ACC112 (cell line): ENCODE measurements at regions not wholly inside any gene's neighbourhood (a gene's known extent, or its start where the extent isn't known, plus 50 kb on each side); places are given as distances from the start of the nearest gene placed in this dataset.

Source experiments
- H2AFZ ChIP-seq: fragments of 200-600 bp; sonication (generic); one replicate; pipeline ENCODE4 v1.6.0; 2017; ENCODE audit warnings: antibody characterized with exemption, low read length; ENCODE audit not compliant: unreplicated experiment
- H3K27ac ChIP-seq: fragments of 200-600 bp; sonication (generic); 2 replicates; pipeline ENCODE4 v1.5.1; 2014; ENCODE audit warnings: low read depth, mild to moderate bottlenecking, antibody characterized with exemption, low read length, moderate library complexity
- H3K27me3 ChIP-seq: fragments of 200-600 bp; sonication (generic); 2 replicates; pipeline ENCODE4 v1.6.1; 2014; ENCODE audit warnings: mild to moderate bottlenecking, antibody characterized with exemption, low read length, moderate library complexity, mixed read lengths; ENCODE audit not compliant: insufficient read depth
- H3K36me3 ChIP-seq: fragments of 200-600 bp; sonication (generic); 2 replicates; pipeline ENCODE4 v1.6.1; 2016; ENCODE audit warnings: mild to moderate bottlenecking, antibody characterized with exemption, low read length, moderate library complexity, mixed read lengths; ENCODE audit not compliant: insufficient read depth
- H3K4me1 ChIP-seq: fragments of 200-600 bp; sonication (generic); one replicate; pipeline ENCODE4 v1.6.1; 2016; ENCODE audit warnings: low read length, mixed read lengths; ENCODE audit not compliant: insufficient read depth, unreplicated experiment, control insufficient read depth
- H3K4me3 ChIP-seq: fragments of 200-600 bp; sonication (generic); 2 replicates; pipeline ENCODE4 v1.5.1; 2014; ENCODE audit warnings: mild to moderate bottlenecking, low read depth, low read length
- H3K79me2 ChIP-seq: fragments of 200-600 bp; sonication (generic); one replicate; pipeline ENCODE4 v1.6.0; 2016; ENCODE audit warnings: low read length; ENCODE audit not compliant: control insufficient read depth, unreplicated experiment, insufficient read depth

DNA sequence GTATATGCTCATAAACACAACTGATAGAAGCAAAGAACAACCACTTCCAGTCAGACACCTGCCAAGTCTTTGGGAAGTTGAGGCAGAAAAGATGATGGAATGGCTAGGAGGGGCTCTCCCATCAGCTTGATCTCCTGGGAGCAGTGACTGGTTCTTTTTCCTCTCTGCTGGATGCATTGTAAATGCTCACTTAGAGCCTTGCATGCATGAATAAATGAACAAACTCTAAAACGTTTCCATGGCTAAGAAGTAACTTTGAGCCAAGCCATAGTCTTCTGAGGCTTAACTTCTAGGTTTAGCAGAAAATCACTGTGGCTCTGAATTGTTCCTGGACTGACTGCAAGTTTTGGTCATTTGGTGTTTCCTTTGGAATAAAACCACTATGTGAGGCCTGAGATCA, 166.4 kb upstream of the CITED2 start:
- no peak overlapping the region for H3K4me3 ChIP-seq
- no peaks in the 10 kb centered on the region for H3K36me3 ChIP-seq
- H3K4me1 ChIP-seq, result peaks cover 17% of the 10 kb centered on the region
- no peak overlapping the region for H2AFZ ChIP-seq
- H3K27me3 ChIP-seq, result no peaks in the 10 kb centered on the region
- peak overlapping the region; percentile 86 for H3K27ac ChIP-seq
- H3K79me2 ChIP-seq, result no peaks in the 10 kb centered on the region

DNA sequence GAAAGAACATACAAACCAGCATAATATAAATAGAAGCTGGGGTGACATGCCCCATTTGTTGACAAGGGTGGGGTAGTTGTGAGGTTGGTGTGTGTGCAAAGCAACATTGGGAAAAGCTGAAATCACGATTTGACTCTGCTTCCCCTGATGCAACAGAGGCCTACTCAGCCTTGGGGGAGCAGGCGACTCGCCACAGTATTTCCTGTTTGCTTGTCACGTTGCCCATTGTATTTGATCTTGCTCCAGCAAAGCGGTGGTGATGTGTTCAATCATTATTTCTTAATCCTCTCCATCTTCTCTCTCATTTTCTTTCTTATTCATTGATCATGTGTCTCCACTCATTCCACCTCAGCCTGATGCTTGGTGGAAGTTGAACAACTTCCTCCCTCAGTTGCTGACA, 165.8 kb upstream of the CITED2 start:
- Histone ChIP-seq H3K36me3 (no peaks in the 10 kb centered on the region), H3K4me3 (peak overlapping the region; percentile 36; the same call in 1 of the 2 replicates), H3K4me1 (peaks cover 17% of the 10 kb centered on the region), H3K27ac (peak overlapping the region; percentile 86), H3K79me2 (no peaks in the 10 kb centered on the region), H3K27me3 (no peaks in the 10 kb centered on the region), H2AFZ (peak overlapping the region; percentile 65)

DNA sequence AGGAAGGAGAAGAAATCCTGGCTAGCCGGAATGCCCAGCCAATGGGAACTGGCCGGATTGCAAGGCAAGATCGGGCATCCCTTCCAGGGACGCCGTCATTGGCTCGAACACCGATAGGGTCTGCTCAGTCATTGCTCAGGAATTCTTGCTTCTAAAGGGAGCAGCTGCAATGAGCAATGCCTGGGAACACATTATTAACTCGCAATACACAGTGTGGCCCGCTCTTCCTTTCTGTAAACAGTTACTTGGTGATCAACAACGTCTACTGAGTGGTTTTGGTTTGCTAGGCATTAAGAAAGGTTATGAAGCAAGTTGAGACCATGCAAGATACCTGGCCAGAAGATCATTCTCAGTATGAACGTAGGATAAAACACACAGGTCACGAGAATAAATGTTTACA, 165.4 kb upstream of the CITED2 start:
- H3K4me3 ChIP-seq, result peak overlapping the region; percentile 36; the same call in 1 of the 2 replicates
- no peaks in the 10 kb centered on the region for H3K27me3 ChIP-seq
- peak overlapping the region; percentile 86 for H3K27ac ChIP-seq
- H3K79me2 ChIP-seq, result no peaks in the 10 kb centered on the region
- H2AFZ ChIP-seq, result peak overlapping the region; percentile 65
- H3K4me1 ChIP-seq, result peaks cover 17% of the 10 kb centered on the region
- H3K36me3 ChIP-seq, result no peaks in the 10 kb centered on the region

DNA sequence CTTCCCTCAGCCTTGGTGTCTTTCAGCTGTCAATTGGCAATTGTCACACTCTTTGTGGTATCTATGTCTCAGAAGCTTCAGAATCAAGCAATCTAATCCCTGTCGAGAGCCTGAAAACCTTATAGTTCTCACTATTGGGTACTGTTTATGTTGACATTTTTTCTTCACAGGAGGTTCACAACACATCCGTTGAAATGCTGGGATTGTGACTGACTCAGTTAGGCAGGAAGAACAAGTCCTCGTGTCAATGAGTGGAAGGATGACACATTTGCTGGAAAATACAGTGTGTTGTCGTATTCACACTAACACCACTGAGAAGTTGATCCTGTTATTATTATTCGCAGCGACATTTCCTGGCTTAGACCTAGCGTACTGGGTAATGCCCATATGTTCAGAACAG, 163.9 kb upstream of the CITED2 start:
- Histone ChIP-seq H3K79me2 (no peaks in the 10 kb centered on the region), H3K4me1 (peaks cover 30% of the 10 kb centered on the region), H3K27ac (no peak overlapping the region), H3K4me3 (no peak overlapping the region), H2AFZ (no peak overlapping the region), H3K36me3 (no peaks in the 10 kb centered on the region), H3K27me3 (no peaks in the 10 kb centered on the region)

DNA sequence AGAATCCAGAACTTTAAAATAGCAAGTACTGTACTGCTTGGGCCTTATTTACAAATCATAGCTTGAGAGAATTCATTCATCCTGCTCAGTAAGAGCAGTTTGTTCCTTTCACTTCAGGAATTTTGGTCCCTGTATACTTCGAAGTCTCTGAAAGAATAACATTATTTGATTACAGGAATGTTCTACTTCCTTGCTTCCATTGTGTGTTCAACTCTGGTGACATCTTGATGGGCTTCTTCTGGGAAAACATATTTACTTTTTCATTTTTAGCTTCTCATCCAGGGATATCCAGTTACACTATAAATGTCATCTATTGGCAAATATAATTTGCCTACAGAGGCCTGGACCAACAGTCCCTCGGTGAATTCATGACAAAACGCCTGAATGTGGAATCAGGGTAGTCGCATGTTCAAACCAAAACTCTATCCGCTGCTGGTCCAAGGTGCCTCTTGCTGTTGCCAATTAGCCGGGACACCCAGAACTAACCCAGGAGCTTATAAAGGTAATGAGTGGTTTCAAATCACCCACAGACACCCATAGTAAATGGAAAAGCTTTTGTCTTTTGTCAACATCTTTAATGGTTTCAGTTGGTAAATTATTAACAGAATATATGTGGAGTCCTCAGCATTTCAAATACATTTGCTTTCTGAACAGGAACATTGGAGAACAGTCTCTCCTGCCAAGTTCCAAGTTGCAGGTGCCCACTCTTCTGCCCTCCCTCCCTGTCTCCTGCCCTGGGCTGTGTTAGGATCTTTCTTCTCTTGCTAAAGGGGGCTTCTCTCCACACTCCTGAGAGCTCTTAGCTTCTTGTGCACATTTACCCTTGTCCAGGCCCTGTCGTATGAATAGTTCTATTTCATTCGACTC, 162.5 kb upstream of the CITED2 start:
- peaks cover 36% of the 10 kb centered on the region for H3K4me1 ChIP-seq
- H3K36me3 ChIP-seq, result no peaks in the 10 kb centered on the region
- H3K27me3 ChIP-seq, result no peaks in the 10 kb centered on the region
- H3K27ac ChIP-seq, result no peak overlapping the region
- no peak overlapping the region for H3K4me3 ChIP-seq
- no peak overlapping the region for H2AFZ ChIP-seq
- H3K79me2 ChIP-seq, result no peaks in the 10 kb centered on the region

DNA sequence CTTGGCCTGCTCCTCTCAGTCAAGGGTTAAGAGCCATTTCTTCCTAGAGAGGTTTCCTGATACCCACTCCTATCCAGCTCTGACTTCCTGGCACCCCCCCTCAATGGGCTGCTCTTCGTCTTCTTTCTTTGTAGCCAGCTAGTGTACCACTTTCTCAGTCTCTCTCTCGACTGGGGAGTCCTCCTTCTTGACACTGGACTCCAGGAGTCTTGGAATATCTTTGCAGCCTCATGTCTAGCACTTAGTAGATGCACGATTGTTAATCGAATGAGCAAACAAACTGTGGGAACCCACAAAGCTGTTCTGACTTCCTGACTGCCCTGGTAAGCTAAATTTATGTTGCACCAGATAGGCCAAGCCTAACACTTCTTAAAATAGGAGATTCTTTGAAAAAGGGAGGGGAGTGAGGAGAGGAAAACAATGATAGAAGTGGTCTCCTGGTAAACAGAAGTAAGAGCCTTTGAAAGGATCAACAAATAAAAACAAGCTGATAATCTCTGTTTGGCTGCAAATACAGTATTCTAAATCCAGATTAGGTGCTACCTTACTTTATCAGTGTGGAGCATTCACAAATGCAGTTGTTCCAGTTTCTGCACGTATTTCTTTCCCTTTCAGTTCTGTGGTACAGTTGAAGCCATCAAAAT, 160.1 kb upstream of the CITED2 start:
- Histone ChIP-seq H3K27me3 (no peaks in the 10 kb centered on the region), H3K4me3 (no peak overlapping the region), H3K27ac (no peak overlapping the region)

DNA sequence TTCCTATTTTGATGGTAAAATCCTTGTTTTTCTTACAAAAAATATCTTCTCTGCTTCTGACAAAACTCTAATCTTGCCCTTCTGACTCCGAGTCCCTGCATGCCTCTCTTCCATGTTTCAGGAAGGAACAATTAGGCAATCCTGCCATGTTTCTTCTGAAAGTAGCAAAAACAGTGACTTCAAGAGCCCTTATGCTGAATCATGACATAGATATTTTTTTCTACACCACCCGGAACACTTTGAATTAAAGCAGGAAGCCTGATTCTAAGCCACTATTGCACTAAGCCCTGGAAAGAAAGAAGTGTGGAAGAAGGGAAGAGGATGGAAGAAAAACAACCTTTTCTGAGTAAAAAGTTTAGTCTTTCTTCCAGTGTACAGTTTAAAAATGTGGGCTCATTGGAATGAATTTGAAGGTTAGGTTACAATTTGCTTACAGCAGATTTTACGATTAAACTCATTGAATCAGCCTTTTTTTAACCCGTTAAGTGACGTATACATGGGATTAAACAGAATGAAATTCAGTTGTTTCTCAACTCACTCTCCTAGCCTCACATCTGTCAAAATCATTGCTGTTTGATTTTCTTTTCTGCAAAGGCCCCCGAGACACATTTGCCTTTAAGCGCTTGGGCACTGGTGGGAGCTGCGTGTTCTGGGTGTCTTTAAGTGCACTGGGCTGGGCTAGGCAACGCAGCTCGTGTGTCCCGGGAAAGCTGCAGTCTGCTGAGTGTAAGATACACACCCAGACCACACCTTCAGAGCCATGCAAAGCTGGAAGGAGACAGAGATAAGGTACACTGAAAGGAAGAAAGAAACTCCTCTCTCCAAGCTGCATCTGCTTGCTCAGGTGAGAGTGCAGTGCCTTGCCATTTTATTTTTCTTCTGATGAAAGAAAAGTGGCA, 159.4 kb upstream of the CITED2 start:
- Histone ChIP-seq H3K27ac (peak overlapping the region; percentile 66), H2AFZ (peak overlapping the region; percentile 10), H3K27me3 (no peaks in the 10 kb centered on the region), H3K4me1 (peaks cover 25% of the 10 kb centered on the region), H3K79me2 (no peaks in the 10 kb centered on the region), H3K4me3 (no peak overlapping the region), H3K36me3 (no peaks in the 10 kb centered on the region)

More for the DNA sequence above, 160.1 kb upstream of the CITED2 start:
- H2AFZ ChIP-seq, result no peak overlapping the region
- H3K79me2 ChIP-seq, result no peaks in the 10 kb centered on the region
- H3K36me3 ChIP-seq, result no peaks in the 10 kb centered on the region
- H3K4me1 ChIP-seq, result peaks cover 26% of the 10 kb centered on the region

DNA sequence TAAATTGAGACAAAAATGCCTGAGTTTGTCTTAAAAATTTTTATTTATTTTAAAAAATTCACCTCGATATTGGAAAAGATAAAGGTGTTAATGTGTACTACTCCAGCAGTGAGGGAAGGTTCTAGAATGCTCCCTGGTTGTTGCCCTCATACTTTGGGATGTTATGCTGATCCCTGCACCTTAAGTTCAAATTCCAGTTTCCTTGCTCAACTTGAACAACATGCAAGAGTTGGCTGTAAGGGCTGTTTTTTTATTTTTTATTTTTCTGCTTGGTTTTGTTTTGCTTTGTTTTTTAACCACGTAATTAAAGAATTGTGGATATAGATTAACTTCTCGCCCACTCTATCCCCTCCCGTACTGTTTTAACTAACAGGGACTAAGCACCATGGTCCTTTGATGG, 158.7 kb upstream of the CITED2 start:
- Histone ChIP-seq H2AFZ (peak overlapping the region; percentile 10), H3K4me3 (no peak overlapping the region)

DNA sequence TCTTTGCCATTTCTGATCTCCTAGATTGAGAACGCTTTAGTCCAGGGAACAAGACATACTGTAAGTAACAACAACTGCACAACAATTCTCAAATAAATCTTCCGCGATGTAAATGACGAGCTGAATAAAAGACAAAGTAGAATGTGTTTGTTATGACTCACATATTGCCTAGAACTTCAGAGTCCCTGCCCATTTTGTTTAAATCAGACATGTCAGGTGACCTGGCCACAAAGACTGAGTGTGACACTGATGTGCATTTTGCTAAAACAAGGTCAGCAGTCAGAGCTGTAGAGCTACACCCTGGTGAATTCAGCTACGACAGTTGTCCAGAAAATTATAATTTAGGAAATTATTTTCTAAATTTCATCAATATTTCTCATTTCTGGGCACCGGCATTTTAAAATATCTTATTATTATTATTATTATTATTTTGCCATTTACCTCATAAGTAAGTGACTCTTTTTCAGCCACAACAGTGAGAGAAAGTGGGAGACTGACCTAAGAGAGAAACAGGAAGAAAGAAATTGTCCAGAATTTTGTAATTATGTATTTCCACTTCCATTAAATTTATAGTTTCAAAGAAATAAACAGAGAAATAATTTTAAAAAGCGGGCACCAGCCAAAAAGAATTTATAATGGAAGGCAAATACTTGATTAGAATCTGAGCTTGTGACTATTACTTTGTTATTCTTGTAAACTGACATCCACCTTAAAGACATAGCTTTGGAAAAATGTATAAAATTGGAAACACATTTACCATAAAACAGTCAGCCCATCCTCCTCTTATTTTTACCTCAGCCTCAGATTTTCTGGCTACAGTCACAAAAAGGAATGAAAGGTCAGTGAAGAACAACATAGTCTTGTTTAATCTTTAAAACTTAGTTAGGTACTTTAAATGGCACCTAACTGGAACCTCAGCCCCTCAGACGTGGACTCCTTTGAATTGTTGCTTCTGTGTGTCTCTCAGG, 157.0 kb upstream of the CITED2 start:
- H3K4me3 ChIP-seq, result no peak overlapping the region
- peaks cover 25% of the 10 kb centered on the region for H3K4me1 ChIP-seq
- no peaks in the 10 kb centered on the region for H3K27me3 ChIP-seq
- no peaks in the 10 kb centered on the region for H3K79me2 ChIP-seq
- peak overlapping the region; percentile 77 for H2AFZ ChIP-seq
- H3K36me3 ChIP-seq, result no peaks in the 10 kb centered on the region
- H3K27ac ChIP-seq, result no peak overlapping the region

More for the DNA sequence above, 158.7 kb upstream of the CITED2 start:
- Histone ChIP-seq H3K4me1 (peaks cover 25% of the 10 kb centered on the region), H3K79me2 (no peaks in the 10 kb centered on the region), H3K36me3 (no peaks in the 10 kb centered on the region), H3K27ac (peak overlapping the region; percentile 66), H3K27me3 (no peaks in the 10 kb centered on the region)
